A673 (cell line): ENCODE measurements at regions not wholly inside any gene's neighbourhood (a gene's known extent, or its start where the extent isn't known, plus 50 kb on each side); places are given as distances from the start of the nearest gene placed in this dataset.

ENCODE experiments used
- BruUV-seq: library from RNA; stranded (reverse); fragments of 400-500 nt; replicated peaks from 2 replicates; lab custom pipeline; 2021; lab: Mats Ljungman, UMichigan
- CTCF ChIA-PET: fragments of 300-600 bp; sonication (Branson Sonifier 250); formaldehyde crosslinking; loops from one replicate; lab custom pipeline; 2022; ENCODE audit warnings: antibody characterized with exemption; lab: Charles Lee
- POLR2A ChIA-PET: fragments of 300-600 bp; sonication (Branson Sonifier 250); formaldehyde crosslinking; loops from one replicate; lab custom pipeline; 2022; ENCODE audit warnings: antibody characterized with exemption; ENCODE audit not compliant: low non-redundant PET; lab: Charles Lee
- DNase-seq: peaks from one replicate; pipeline ENCODE4 v3.0.0-alpha.2; 2015; ENCODE audit warnings: low spot score
- H3K27ac ChIP-seq: fragments of 200-600 bp; sonication (generic); 2 replicates; pipeline ENCODE4 v1.5.1; 2016; ENCODE audit warnings: mixed run types, low read depth, mild to moderate bottlenecking, mixed read lengths, antibody characterized with exemption, low read length; ENCODE audit not compliant: poor library complexity, severe bottlenecking
- H3K27me3 ChIP-seq: fragments of 200-600 bp; sonication (generic); replicated peaks from 2 replicates; pipeline ENCODE4 v1.6.1; 2017; ENCODE audit warnings: mixed run types, low read depth, mild to moderate bottlenecking, mixed read lengths, antibody characterized with exemption, low read length; ENCODE audit not compliant: insufficient read depth, poor library complexity
- H3K36me3 ChIP-seq: fragments of 200-600 bp; sonication (generic); 2 replicates; pipeline ENCODE4 v1.6.1; 2016; ENCODE audit warnings: mixed run types, mild to moderate bottlenecking, mixed read lengths, antibody characterized with exemption, low read length; ENCODE audit not compliant: insufficient read depth, poor library complexity, severe bottlenecking
- H3K4me1 ChIP-seq: fragments of 200-600 bp; sonication (generic); 2 replicates; pipeline ENCODE4 v1.6.1; 2017; ENCODE audit warnings: mixed run types, mild to moderate bottlenecking, mixed read lengths, antibody characterized with exemption, low read length; ENCODE audit not compliant: insufficient read depth, poor library complexity, severe bottlenecking
- H3K4me3 ChIP-seq: fragments of 200-600 bp; sonication (generic); 2 replicates; pipeline ENCODE4 v1.5.1; 2016; ENCODE audit warnings: low read depth, mixed run types, mild to moderate bottlenecking, mixed read lengths, low read length; ENCODE audit not compliant: poor library complexity, severe bottlenecking
- H3K9me3 ChIP-seq: fragments of 200-600 bp; sonication (generic); 2 replicates; pipeline ENCODE4 v1.6.1; 2016; ENCODE audit warnings: mixed run types, low read depth, mild to moderate bottlenecking, mixed read lengths, antibody characterized with exemption, low read length; ENCODE audit not compliant: poor library complexity, severe bottlenecking
- CTCF ChIP-seq: fragments of 300-800, 200-600 bp; sonication (generic); conservative IDR thresholded peaks from 2 replicates; pipeline ENCODE4 v1.5.1; 2017; ENCODE audit warnings: low read depth, mild to moderate bottlenecking, antibody characterized with exemption, low read length, moderate library complexity, mixed read lengths
- EZH2 ChIP-seq: fragments of 200-600 bp; sonication (generic); IDR thresholded peaks from 2 replicates; pipeline ENCODE4 v1.6.1; 2017; ENCODE audit warnings: borderline replicate concordance, low read depth, mild to moderate bottlenecking, mixed read lengths, antibody characterized with exemption, low read length; ENCODE audit not compliant: poor library complexity, severe bottlenecking
- intact Hi-C: fragments of 100-400 bp; cut with micrococcal nuclease; formaldehyde crosslinking; loops from one replicate; pipeline ENCODE4 v1.10.0; 2022; ENCODE audit not compliant: unreplicated experiment

- POLR2A ChIA-PET: no interaction called here
- BruUV-seq: no TSS peak
- TF ChIP-seq CTCF: no peak
- no peak for TF ChIP-seq EZH2
- no peaks in the 10 kb centered on the region for H3K4me1 ChIP-seq
- peaks cover 33% of the 10 kb centered on the region for H3K27me3 ChIP-seq
- CTCF ChIA-PET: no interaction called here
- DNase-seq: peak; percentile 18
- no peaks in the 10 kb centered on the region for H3K9me3 ChIP-seq
- H3K4me3 ChIP-seq: no peak overlapping the region
- intact Hi-C loops: no loop called here
- no peaks in the 10 kb centered on the region for H3K36me3 ChIP-seq
- H3K27ac ChIP-seq: no peak overlapping the region
Measured at GRCh38 chr1:37399205-37399604, 75.2 kb upstream of the ZC3H12A start.

GRCh38 chr1:37399830-37400464 is 74.4 kb upstream of the ZC3H12A start:
- no peak overlapping the region for H3K4me3 ChIP-seq
- CTCF ChIA-PET: no interaction called here
- intact Hi-C loops: no loop called here

GRCh38 chr1:37400466-37401225 is 73.7 kb upstream of the ZC3H12A start:
- intact Hi-C loops: no loop called here
- no peak for DNase-seq
- ChIA-PET POLR2A (no interaction called here), CTCF (no interaction called here)
- no peaks in the 10 kb centered on the region for H3K9me3 ChIP-seq
- no TSS peak for BruUV-seq
- H3K36me3 ChIP-seq: no peaks in the 10 kb centered on the region
- no peak overlapping the region for H3K27ac ChIP-seq
- no peaks in the 10 kb centered on the region for H3K4me1 ChIP-seq
- H3K4me3 ChIP-seq: no peak overlapping the region
- TF ChIP-seq CTCF (no peak), EZH2 (peak; percentile 25)
- H3K27me3 ChIP-seq: peaks cover 40% of the 10 kb centered on the region

More at GRCh38 chr1:37399830-37400464, 74.4 kb upstream of the ZC3H12A start:
- no peak for DNase-seq
- H3K27me3 ChIP-seq: peaks cover 35% of the 10 kb centered on the region
- POLR2A ChIA-PET: no interaction called here
- H3K36me3 ChIP-seq: no peaks in the 10 kb centered on the region
- no peak overlapping the region for H3K27ac ChIP-seq
- no TSS peak for BruUV-seq
- H3K9me3 ChIP-seq: no peaks in the 10 kb centered on the region
- no peaks in the 10 kb centered on the region for H3K4me1 ChIP-seq
- TF ChIP-seq CTCF (no peak), EZH2 (no peak)
